Erythroblast (primary cell): ENCODE measurements at regions not wholly inside any gene's neighbourhood (a gene's known extent, or its start where the extent isn't known, plus 50 kb on each side); places are given as distances from the start of the nearest gene placed in this dataset.

Source experiments
- GATA1 ChIP-seq: IDR thresholded peaks from 2 replicates; pipeline ENCODE4 v1.6.1; 2011; ENCODE audit warnings: low read depth, mild to moderate bottlenecking, control low read depth, low read length, moderate library complexity
- POLR2A ChIP-seq: IDR thresholded peaks from 2 replicates; pipeline ENCODE4 v1.6.1; 2011; ENCODE audit warnings: mild to moderate bottlenecking, low read length

GRCh38 chr2:195326537-195326936 lies 330.5 kb upstream of the SLC39A10 start:
- TF ChIP-seq POLR2A (no peak), GATA1 (no peak)
